GM18519 (cell line): ENCODE measurements at regions not wholly inside any gene's neighbourhood (a gene's known extent, or its start where the extent isn't known, plus 50 kb on each side); places are given as distances from the start of the nearest gene placed in this dataset.

Experiments used
- ATAC-seq: cut with Tn5 transposase; IDR thresholded peaks from one replicate; pipeline ENCODE4 v1.9.1; 2021; ENCODE audit warnings: mild to moderate bottlenecking, moderate library complexity; ENCODE audit not compliant: unreplicated experiment, low FRiP score

DNA sequence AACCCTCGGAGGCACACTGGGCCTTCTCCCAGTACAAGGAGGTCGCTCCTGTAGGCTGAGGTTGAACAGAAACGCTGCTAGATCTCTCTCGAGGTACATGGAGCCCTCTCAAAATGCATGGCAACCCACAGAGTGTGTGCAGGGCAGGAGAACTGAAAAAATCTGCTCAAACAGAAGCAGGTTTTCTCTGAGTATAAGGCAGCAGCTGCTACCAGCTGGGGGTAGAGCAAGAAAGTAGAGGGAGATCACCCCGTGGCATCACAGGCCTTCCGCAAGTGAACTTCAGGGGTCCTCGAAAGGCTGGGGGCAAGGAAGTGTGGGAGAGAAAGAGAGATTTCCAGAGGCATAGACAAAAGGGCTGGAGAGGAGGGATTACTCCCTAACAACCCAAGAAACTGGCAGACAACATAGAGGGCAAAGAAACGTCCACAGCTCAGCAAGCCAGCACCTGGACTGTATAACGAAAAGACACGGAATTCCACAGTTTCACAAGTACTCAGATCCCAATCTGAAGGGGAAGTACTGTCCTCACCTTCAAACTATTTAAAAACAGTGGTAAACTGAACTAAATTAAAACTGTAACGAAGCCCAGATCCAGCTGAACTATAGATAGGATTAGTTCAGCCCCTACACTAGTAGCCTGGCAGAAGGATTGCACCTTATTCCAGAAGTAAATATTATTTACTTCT lies 299.2 kb downstream of the IPMK start:
- ATAC-seq: no peak

DNA sequence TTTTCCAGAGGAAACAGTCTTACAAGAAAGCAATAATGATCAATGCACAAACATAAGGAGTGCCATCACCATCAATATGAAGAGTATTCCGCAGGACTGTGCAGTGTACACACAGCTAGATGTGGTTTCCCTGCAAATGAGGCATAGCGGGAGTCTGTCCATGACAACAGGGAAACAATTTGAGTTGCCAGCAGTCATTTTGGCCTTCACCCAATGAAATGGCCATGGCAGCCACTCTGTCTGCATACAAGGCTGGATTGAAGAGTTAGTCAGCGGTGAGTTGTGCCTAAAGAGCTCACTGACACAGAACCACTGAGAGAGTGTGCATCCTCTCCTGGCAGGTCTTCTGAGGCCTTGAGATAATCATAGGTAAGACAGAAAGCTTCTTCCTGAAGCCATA lies 303.3 kb downstream of the IPMK start:
- no peak for ATAC-seq

DNA sequence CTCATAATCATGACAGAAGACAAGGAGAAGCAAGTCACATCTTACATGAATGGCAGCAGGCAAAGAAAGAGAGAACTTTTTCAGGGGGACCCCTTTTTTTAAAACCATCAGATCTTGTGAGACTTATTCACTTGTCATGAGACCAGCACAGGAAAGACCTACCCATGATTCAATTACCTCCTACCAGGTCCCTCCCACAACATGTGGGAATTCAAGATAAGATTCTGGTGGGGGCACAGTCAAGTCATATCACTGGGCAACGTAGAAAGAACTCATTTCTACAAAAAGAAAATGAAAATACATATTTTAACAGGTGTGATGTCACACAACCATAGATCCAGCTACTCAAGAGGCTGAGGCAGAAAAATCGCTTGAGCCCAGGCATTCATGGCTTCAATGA lies 304.1 kb downstream of the IPMK start:
- no peak for ATAC-seq

DNA sequence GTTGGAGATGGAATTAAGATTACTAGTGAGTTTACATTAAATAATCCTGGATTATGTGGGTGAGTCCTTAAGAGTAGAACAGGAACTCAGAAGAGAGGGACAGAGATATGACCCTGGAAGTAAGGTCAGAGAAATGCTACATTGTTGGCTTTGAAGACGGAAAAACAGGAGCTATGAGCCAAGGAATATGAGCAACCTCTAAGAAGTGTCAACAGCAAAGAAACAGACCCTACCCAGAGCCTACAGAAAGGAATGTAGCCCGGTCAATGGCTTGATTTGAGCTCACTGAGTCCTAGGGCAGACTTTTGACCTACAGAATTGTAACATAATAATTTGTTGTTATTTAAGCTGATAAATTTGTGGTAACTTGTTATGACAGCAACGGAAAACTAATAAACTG lies 304.9 kb downstream of the IPMK start:
- no peak for ATAC-seq

DNA sequence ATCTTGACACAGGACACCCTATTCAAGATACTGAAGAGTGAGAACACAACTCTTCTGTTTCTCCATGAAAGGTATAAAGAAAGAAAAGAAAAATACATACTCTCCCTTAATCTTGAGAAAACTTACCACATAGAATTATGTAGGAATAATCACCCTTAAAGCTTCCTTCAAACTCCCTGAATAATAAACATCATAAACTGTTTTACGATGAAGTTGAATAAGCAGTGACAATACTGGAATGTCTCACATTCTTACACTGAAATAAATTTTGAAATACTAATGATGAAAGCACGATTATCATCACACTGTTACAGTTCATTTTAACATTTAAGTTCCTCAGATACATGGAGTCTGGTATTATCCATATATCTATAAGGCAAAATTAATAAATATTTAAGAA lies 306.2 kb downstream of the IPMK start:
- ATAC-seq: no peak

DNA sequence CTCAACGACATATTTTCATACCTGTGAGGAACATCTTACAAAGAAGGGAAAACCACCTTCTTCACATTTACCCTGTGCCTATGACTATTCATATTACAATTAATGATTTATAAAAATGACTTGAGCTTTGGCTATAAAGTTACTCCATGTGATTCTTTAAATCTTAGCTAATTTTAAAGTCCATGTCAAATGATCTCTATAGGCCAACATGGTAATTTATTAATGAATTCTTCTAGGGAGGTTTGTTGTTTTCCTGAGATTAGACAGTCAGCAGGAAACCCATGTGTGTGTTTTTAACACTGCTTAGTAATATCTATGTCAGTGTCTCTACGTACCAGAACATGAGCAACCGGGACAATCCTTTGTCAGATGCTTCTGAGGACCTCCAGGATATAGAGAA lies 307.3 kb downstream of the IPMK start:
- ATAC-seq: no peak

DNA sequence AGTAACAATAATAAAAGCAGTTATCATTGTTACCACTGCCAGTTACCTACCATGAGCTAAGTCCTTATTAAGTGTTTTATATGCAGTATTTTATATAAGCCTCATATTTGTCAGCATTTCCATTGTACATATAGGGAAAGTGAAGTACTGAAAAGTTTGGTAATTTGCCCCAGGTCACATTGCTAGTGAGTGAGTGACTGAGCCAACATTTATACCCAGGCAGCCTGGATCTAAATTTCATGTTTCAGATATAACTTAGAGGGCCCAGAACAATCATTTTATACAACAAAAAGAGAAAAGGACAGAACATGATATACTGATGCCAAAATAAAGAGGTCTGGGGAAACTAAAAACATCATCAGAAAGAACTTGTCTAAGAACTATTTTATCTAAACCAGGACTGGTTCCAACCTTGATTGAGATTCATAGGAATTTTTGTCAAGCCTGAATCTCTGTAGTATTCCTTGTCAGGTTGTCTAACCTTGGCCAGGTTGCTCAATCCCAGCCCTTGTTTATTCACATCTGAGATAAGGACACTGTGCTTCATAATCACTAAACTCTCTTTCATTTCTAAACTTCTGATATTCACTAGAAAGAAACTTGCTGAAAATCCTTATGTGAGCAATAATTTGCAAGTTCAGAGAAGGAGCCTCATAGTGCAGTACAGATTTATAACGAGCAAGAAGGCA lies 308.2 kb downstream of the IPMK start:
- no peak for ATAC-seq

DNA sequence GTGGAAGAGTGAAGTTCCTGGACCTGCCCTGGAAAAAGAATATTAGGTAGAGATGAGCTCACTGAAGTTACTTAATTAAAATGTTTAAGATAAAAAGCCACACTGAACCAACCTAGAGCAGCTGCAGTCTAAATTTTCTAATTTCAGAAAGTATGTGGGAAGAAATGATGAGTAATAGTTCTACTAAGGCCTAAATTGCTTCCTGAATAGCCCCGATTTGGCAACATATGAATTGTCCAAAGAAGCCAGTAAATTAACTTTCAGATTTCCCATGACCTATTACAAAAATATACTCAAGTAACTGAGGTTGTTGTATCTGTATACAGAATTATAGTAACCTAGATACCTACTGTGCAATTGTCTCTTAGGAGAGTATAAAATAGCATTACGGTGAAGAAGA lies 312.6 kb downstream of the IPMK start:
- no peak for ATAC-seq

DNA sequence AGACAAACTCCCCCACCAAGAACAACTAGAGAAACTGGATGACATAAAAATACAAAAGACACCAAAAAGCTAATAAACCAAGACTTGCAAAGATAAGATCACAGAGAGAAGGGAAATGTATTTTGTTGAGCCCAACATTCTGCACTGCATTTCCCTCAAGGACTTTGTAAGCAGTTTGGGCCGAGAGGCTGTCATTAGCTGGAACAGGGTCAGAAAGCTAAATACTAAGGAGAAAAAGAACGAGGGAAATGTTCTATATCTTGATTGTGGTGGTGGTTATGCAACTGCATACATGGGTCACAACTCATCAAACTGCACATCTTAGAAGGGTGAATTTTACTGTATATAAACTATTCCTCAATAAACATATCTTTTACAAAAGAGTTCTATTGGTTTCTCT lies 315.0 kb downstream of the IPMK start:
- ATAC-seq: no peak

DNA sequence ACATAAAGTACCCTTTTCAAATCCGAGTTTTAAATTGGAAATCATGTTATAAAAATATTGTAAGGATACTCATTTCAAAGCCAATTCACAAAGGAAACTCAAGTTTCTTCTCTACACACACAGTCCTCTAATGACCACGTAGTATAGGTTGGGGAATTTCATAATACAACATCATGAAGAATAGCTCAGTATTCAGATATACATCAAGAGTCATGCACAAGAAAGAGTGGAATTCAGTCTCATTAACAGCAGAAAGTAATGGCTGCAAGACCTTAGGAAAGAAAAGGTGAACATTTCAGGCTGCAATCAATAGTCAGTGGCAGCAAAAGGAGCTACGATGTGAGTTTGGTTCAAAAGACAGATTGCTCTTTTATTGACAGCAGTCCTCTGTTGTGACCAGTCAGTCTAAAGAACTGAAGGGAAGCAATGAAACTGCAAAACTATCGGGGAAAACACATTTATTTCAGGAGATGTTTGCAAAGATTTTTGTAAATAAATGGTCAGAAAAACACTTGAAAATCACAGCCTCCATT lies 317.2 kb downstream of the IPMK start:
- ATAC-seq: no peak

DNA sequence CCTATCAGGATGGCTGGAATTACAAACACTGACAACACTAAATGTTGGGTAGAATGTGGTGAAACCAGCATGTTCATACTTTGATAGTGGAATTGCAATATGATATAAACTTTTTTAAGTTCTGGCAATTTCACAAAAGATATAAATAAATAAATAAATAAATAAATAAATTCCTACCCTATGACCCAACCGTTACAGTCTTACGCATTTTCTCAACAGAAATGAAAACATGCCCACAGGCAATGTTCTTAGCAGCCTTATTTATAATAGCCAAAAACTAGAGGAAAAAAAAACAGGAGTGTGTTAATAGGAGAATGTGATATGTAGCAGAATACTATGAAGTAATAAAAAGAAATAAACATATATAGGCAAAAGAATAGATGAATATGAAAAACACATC lies 318.9 kb downstream of the IPMK start:
- no peak for ATAC-seq

DNA sequence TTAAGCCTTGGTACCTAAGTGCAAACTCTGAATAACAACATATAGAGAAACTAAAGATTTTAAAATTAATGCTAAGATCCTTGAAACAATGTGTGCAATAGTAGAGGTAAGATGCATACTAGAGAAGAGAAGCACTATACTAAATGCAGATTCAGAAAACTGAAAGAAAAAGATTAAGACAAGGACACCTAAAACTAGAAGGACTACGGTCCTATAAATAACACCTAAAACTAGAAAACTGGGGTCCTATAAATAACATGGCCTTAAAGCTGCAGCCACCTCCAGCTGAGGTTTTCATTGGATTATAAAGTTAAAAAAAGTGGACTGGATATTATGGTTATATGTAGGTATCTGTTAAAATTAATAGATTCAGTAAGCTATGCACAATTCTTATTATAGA lies 320.9 kb downstream of the IPMK start:
- ATAC-seq: no peak

DNA sequence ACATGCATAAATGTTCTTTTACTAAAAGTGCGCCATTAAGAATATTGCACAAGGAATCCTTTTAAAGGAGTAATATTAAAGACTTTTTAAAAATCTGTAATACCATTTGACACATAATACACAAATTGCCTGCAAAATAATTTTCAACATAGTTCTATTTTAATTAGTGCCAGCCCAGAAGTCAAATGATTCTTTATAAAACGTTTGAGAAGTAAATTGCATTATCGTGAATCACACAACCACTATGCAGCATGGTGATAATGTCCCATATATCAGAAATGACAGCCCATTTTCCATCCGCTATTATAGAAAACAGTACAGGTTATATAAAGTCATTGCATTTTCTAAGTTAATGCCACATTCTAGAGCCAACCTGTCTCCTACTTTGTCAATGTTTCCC lies 324.0 kb downstream of the IPMK start:
- no peak for ATAC-seq

DNA sequence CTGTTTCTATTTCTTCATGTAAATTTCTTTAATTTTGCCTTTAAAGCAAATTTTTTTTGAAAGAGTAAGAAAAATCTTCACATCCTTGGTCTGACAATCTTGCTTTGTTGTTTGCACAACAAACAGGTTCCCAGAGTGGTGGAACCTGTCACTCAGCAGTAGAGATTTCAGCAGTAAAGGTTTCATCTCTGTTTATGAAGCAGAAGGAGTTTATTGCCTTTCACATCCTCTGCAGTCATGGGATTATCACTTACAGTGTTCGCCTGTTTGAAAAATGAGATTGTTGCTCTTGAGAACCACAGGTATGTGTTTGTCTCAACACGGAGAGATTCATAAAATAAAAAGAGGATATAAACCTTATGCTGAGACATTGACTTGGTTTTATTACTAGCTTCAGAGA lies 342.6 kb downstream of the IPMK start:
- no peak for ATAC-seq

DNA sequence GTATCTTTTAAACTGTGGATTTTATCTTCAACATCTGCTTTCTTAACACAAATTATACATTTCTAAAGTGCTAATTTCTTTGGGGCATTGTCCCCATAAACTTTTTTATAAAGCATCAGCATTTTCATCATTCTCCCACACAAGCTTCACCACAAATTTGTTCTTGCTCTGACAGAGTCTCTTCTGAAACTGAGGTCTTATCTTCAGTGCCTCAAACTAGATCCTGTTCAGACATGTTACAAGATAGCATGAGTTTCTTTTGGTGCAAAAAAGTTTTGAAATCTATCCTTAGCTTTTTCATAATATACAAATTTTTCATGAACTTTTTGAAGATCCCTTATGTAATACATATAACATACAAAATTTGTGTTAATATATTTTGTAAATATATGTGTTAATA lies 346.6 kb downstream of the IPMK start:
- ATAC-seq: no peak

DNA sequence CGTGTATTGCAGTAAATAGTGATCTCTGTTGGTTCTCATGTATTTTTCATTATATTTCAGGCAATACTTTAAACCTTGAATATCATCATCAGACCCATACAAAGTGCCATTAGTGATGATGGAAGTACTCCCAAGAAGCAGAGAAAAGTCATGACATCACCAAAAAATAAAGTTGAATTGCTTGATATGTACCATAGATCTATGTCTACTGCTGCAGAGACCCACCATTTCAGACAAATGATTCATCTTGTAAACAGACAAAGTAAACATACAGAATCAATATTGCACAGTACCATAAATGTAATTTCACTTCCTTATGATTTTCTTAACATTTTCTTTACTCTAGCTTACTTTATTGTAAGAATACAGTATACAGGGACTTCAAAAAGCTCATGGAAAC lies 347.8 kb downstream of the IPMK start:
- ATAC-seq: no peak

DNA sequence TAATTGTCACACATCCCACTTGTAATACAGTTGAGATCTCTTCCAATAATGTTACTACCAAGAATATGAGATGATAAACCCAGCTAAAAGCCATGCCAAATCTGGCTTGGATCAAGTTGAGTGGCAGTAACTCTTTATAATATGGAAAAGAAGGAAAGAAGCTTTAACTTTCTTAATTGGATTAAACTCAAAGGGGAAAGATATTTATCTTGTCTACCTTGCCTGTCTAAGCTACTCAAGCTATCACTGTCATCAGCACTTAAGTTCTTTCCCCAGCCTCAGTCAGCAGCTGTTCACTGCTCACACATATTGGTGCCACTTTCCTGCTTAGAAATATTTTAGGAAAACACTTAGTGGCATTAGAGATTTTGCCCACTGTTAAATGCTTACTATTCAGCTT lies 350.7 kb downstream of the IPMK start:
- no peak for ATAC-seq

DNA sequence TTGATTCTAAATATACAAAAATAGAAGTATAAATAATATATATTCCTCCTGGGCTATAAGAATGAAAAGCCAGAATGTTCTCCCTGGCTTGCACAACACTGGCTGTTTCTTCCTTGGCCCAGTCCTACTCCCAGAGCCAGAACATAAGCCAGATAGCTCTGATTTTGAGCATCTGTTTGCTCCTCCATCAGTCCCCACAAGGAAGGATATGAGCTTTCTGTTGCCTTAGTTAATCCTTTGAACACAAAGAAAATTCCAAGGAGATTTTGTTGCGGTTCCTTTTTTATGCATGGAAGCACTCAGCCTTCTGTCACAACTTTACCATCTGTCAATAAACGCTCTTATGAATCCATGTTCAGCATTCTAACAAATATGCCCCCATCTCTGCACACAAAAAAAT lies 361.8 kb downstream of the IPMK start:
- ATAC-seq: no peak

DNA sequence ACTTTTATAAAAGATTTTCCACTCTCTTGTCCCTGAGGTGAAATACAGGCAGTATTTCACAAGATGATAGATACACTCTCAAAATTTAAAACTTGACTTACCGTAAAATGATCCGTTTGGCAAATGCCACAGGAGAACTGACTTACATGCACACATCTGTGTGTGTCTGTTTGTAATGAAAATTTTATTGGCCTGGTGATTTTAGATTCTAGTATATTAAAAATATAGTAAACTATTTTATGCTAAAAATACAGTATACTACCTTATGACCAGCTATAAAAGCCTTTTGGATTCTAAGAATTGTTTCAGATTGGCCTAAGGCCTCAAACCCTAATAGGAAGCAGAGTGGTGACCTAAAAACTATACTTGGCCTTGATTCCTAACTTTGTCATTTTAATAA lies 362.7 kb downstream of the IPMK start:
- ATAC-seq: no peak

DNA sequence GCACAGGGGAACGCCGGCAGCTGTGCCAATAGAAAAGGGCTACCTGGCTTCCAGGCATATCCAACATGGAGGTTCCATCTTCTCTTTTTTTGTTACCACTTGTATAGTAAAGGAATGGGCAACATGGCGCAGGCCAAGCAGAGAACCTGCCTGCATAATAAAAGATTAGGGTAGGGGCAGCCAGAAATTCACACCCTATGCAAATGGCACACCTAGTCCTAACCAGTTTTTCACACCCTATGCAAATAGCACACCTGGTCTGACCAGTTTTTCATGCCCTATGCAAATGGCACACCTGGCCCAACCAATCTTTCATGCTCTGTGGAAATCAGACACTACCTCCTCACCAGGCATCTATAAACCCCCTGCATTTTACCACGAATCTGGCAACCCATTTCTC lies 369.5 kb downstream of the IPMK start:
- ATAC-seq: no peak

DNA sequence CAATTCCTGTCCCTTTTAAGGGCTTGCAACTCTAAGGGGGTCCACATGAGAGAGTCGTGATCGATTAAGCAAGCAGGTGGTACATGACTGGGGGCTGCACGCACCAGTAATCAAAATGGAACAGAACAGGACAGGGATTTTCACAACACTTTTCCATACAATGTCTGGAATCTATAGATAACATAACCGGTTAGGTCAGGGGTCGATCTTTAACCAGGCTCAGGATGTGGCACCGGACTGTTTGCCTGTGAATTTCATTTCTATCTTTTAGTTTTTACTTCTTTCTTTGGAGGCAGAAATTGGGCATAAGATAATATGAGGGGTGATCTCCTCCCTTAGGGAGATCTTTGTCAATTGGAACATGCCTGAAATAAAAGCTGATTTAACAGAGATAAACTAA lies 370.1 kb downstream of the IPMK start:
- ATAC-seq: no peak

DNA sequence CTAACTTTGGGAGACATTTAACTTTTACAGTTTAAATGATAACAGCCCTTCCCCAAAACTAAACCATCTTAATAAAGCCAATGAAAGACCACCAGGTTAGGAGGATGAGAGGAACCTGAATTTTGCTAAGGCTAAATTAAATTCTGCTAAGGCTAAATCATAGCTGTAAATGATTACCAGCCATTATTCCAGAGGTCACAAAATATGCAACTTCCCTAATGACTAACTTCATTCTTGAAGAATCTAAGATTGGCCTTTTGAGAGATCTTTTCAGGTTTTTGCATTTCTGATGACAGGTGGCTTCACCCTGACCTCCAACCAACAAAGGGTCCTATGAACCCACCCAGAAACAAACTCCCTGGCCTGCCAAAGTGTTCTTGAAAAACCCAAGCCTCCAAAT lies 373.3 kb downstream of the IPMK start:
- ATAC-seq: no peak
